ENCODE measurements at regions not wholly inside any gene's neighbourhood (a gene's known extent, or its start where the extent isn't known, plus 50 kb on each side); places are given as distances from the start of the nearest gene placed in this dataset.

GRCh38 chr1:104125970-104126369, 376.3 kb downstream of the AMY1C start:
- Mint-ChIP-seq H3K27ac (0 out of 7 replicates have a peak overlapping the region, but pooled peaks of 1 of the 3 experiments have one; percentile 59), H3K36me3 (ENCODE audit: insufficient read depth in 1 of 3, low read depth in 3 of 3) (no peaks in the 10 kb centered on the region)

More at GRCh38 chr1:104125970-104126369, 376.3 kb downstream of the AMY1C start:
- Histone ChIP-seq H3K4me2 (ENCODE audit: insufficient read depth, insufficient read length, low read length) (no peak overlapping the region), H2BK5ac (ENCODE audit: insufficient read length, low read length) (no peak overlapping the region), H3K23ac (ENCODE audit: insufficient read length, low read depth, low read length) (no peak overlapping the region), H3K18ac (ENCODE audit: insufficient read length, low read depth, low read length) (no peak overlapping the region), H2AFZ (ENCODE audit: low read length) (no peak overlapping the region), H2BK20ac (ENCODE audit: low read depth, low read length, poor library complexity, severe bottlenecking) (no peak overlapping the region), H3T11ph (ENCODE audit: low read length) (no peak overlapping the region), H2BK15ac (ENCODE audit: low read depth, low read length) (no peak overlapping the region), H3K23me2 (ENCODE audit: insufficient read length, low read depth, low read length, poor library complexity, severe bottlenecking) (no peaks in the 10 kb centered on the region), H3K9ac (ENCODE audit: extremely low read depth, insufficient read length, low read length) (no peak overlapping the region), H4K91ac (ENCODE audit: insufficient read length, low read depth, low read length) (no peak overlapping the region), H2AK5ac (ENCODE audit: insufficient read length, low read length) (no peak overlapping the region), H4K8ac (replicated peaks; ENCODE audit: insufficient read length, low read depth, low read length) (no peak overlapping the region), H3K79me1 (ENCODE audit: insufficient read depth, low read depth, low read length, poor library complexity, severe bottlenecking) (no peaks in the 10 kb centered on the region), H3K56ac (ENCODE audit: insufficient read length, low read depth, low read length) (no peak overlapping the region), H2BK12ac (ENCODE audit: insufficient read length, low read depth, low read length) (no peak overlapping the region), H3K9me3 (ENCODE audit: control insufficient read depth, low read depth, low read length) (no peaks in the 10 kb centered on the region), H4K5ac (ENCODE audit: insufficient read length, low read depth, low read length) (no peak overlapping the region), H3K27ac (ENCODE audit: insufficient read length, low read depth, low read length) (no peak overlapping the region), H3K4ac (ENCODE audit: low read depth, low read length) (no peak overlapping the region), H3K4me1 (ENCODE audit: insufficient read depth, low read length) (no peaks in the 10 kb centered on the region), H2BK120ac (ENCODE audit: low read depth, low read length, poor library complexity, severe bottlenecking) (no peak overlapping the region), H4K20me1 (ENCODE audit: control insufficient read depth, insufficient read depth, insufficient read length) (no peaks in the 10 kb centered on the region), H3K79me2 (ENCODE audit: insufficient read depth, low read length) (no peaks in the 10 kb centered on the region), H3K14ac (ENCODE audit: insufficient read depth, low read length) (no peak overlapping the region), H3K27me3 (ENCODE audit: insufficient read depth, low read length) (no peaks in the 10 kb centered on the region)
- no peak for DNase-seq
- Mint-ChIP-seq H3K4me3 (no peak overlapping the region), H3K27me3 (ENCODE audit: low read depth) (no peaks in the 10 kb centered on the region; the same call in 1 of the 2 replicates), H3K4me1 (peaks cover 3% of the 10 kb centered on the region in 2 experiments; a peak in 2 of 4 replicates), H3K9me3 (no peaks in the 10 kb centered on the region)
- TF ChIP-seq CTCF (conservative IDR thresholded peaks at IDR 0.05), result no peak
- no CpG with 5 or more reads among the region's 5 CpGs for WGBS (ENCODE audit: extremely low coverage, insufficient read length, low lambda C conversion rate)

Data from H9 (cell line).